Inflammatory macrophage treated with lipopolysaccharide for 4 hours (primary cell): ENCODE measurements at regions not wholly inside any gene's neighbourhood (a gene's known extent, or its start where the extent isn't known, plus 50 kb on each side); places are given as distances from the start of the nearest gene placed in this dataset.
"Not testable (repeated sequence)": the region's sequence is repeated elsewhere in the genome, so short reads cannot be mapped to it uniquely, and the experiment has no call there.

Experiments used
- DNase-seq: peaks from one replicate; pipeline ENCODE4 v3.0.0-alpha.2; 2020

- DNase-seq = no peak
Measured at GRCh38 chr16:52050418-52050817, 496.5 kb downstream of the TOX3 start.

GRCh38 chr16:52035436-52035835, 511.5 kb downstream of the TOX3 start:
- DNase-seq = no peak

GRCh38 chr16:52034830-52035229, 512.1 kb downstream of the TOX3 start:
- DNase-seq = no peak

GRCh38 chr16:52033992-52034391, 513.0 kb downstream of the TOX3 start:
- DNase-seq = no peak

GRCh38 chr16:52022980-52023379, 524.0 kb downstream of the TOX3 start:
- DNase-seq = no peak

GRCh38 chr16:52022177-52022576, 524.8 kb downstream of the TOX3 start:
- DNase-seq = no peak

GRCh38 chr16:52016387-52016786, 530.6 kb downstream of the TOX3 start:
- no peak for DNase-seq

GRCh38 chr16:52005551-52005950, 541.4 kb downstream of the TOX3 start:
- DNase-seq = no peak

- DNase-seq = no peak
Measured at GRCh38 chr16:52004343-52004742, 542.6 kb downstream of the TOX3 start.

GRCh38 chr16:52002026-52002425, 544.9 kb downstream of the TOX3 start:
- no peak for DNase-seq

- no peak for DNase-seq
Measured at GRCh38 chr16:51996516-51996915, 550.4 kb downstream of the TOX3 start.

- DNase-seq = no peak
Measured at GRCh38 chr16:51994597-51994996, 552.3 kb downstream of the TOX3 start.

- no peak for DNase-seq
Measured at GRCh38 chr16:51989637-51990230, 557.2 kb downstream of the TOX3 start.

GRCh38 chr16:51988977-51989376, 558.0 kb downstream of the TOX3 start:
- DNase-seq = no peak

GRCh38 chr16:51987519-51987918, 559.4 kb downstream of the TOX3 start:
- DNase-seq = no peak

- no peak for DNase-seq
Measured at GRCh38 chr16:51986717-51987116, 560.2 kb downstream of the TOX3 start.

GRCh38 chr16:51986301-51986700, 560.6 kb downstream of the TOX3 start:
- DNase-seq = no peak

GRCh38 chr16:51985126-51985525, 561.8 kb downstream of the TOX3 start:
- DNase-seq = no peak

- DNase-seq = no peak
Measured at GRCh38 chr16:51984395-51984794, 562.5 kb downstream of the TOX3 start.

GRCh38 chr16:51982715-51983680, 563.9 kb downstream of the TOX3 start:
- peak; percentile 51 for DNase-seq

- no peak for DNase-seq
Measured at GRCh38 chr16:51981725-51982124, 565.2 kb downstream of the TOX3 start.

- not testable (repeated sequence) for DNase-seq
Measured at GRCh38 chr16:51977506-51977905, 569.4 kb downstream of the TOX3 start.

GRCh38 chr16:51971184-51971583, 575.8 kb downstream of the TOX3 start:
- DNase-seq = no peak

GRCh38 chr16:51968749-51969148, 578.2 kb downstream of the TOX3 start:
- DNase-seq = no peak
